Left colon (tissue), 2 donors: ENCODE measurements at regions not wholly inside any gene's neighbourhood (a gene's known extent, or its start where the extent isn't known, plus 50 kb on each side); places are given as distances from the start of the nearest gene placed in this dataset.

Source experiments
- ATAC-seq: fragments of 200-7000 bp; cut with Tn5 transposase; one replicate; pipeline ENCODE4 v1.9.1; 2020; ENCODE audit warnings: mild to moderate bottlenecking, moderate library complexity
- DNase-seq, 2 donors: peaks; one replicate each; pipeline ENCODE4 v3.0.0-alpha.2; 2020
- intact Hi-C, 2 donors: fragments of 100-400 bp; cut with DNase I in 1 of 2; cut with micrococcal nuclease in 1 of 2; formaldehyde crosslinking; loops; one replicate each; pipeline versions ENCODE4 v1.11.2 to v1.14.0; 2022; cut with DNase I, micrococcal nuclease
- donor health status: DM: no; HTN: no; CAD: no.
- donor health status: DM: yes; HTN: yes; CAD: no.

GRCh38 chr17:79525793-79526677 lies 84.8 kb downstream of the RBFOX3 start:
- ATAC-seq: no peak
- DNase-seq: no peak
- intact Hi-C loops: no loop called here

GRCh38 chr17:79524213-79525187 lies 86.4 kb downstream of the RBFOX3 start:
- intact Hi-C loops: no loop called here
- no peak for DNase-seq
- no peak for ATAC-seq

GRCh38 chr17:79522414-79522813 lies 88.4 kb downstream of the RBFOX3 start:
- intact Hi-C loops: no loop called here
- no peak for DNase-seq
- no peak for ATAC-seq

- ATAC-seq (no peak), DNase-seq (no peak)
- intact Hi-C loops: no loop called here
Observed at GRCh38 chr17:79521225-79521624, 89.6 kb downstream of the RBFOX3 start.

GRCh38 chr17:79520167-79521165 lies 90.4 kb downstream of the RBFOX3 start:
- ATAC-seq (no peak), DNase-seq (no peak)
- intact Hi-C loops: no loop called here

- ATAC-seq (no peak), DNase-seq (no peak)
- intact Hi-C loops: no loop called here
Observed at GRCh38 chr17:79519601-79520000, 91.2 kb downstream of the RBFOX3 start.

GRCh38 chr17:79518585-79519523 lies 92.0 kb downstream of the RBFOX3 start:
- intact Hi-C loops: no loop called here
- ATAC-seq (no peak), DNase-seq (no peak)

- DNase-seq (no peak), ATAC-seq (no peak)
Observed at GRCh38 chr17:79517827-79518584, 92.8 kb downstream of the RBFOX3 start.

GRCh38 chr17:79515646-79516571 lies 94.9 kb downstream of the RBFOX3 start:
- intact Hi-C loops: no loop called here
- no peak for DNase-seq
- no peak for ATAC-seq

More at GRCh38 chr17:79517827-79518584, 92.8 kb downstream of the RBFOX3 start:
- intact Hi-C loops: no loop called here

- no peak for DNase-seq
- intact Hi-C loops: no loop called here
- ATAC-seq: no peak
Observed at GRCh38 chr17:79515110-79515509, 95.7 kb downstream of the RBFOX3 start.

GRCh38 chr17:79513820-79514535 lies 96.9 kb downstream of the RBFOX3 start:
- ATAC-seq (no peak), DNase-seq (no peak)
- intact Hi-C loops: no loop called here

GRCh38 chr17:79513206-79513605 lies 97.6 kb downstream of the RBFOX3 start:
- intact Hi-C loops: no loop called here
- ATAC-seq (no peak), DNase-seq (no peak)

- ATAC-seq (no peak), DNase-seq (no peak)
- intact Hi-C loops: no loop called here
Observed at GRCh38 chr17:79511471-79511870, 99.4 kb downstream of the RBFOX3 start.

- no peak for DNase-seq
- intact Hi-C loops: no loop called here
- ATAC-seq: no peak
Observed at GRCh38 chr17:79510071-79510470, 100.8 kb downstream of the RBFOX3 start.

- ATAC-seq: no peak
- intact Hi-C loops: no loop called here
- no peak for DNase-seq
Observed at GRCh38 chr17:79509490-79509889, 101.4 kb downstream of the RBFOX3 start.
